Liver (tissue), 8 donors: ENCODE measurements at regions not wholly inside any gene's neighbourhood (a gene's known extent, or its start where the extent isn't known, plus 50 kb on each side); places are given as distances from the start of the nearest gene placed in this dataset.

Experiments used
- DNase-seq: peaks from one replicate; pipeline ENCODE4 v3.0.0-alpha.2; 2017; ENCODE audit warnings: low spot score
- H3K27ac ChIP-seq, 2 donors: one replicate each; pipeline ENCODE4 v1.7.0; 2013; ENCODE audit warnings: inconsistent platforms in 2 of 2, low read length in 2 of 2, control low read depth in 1 of 2, low read depth in 1 of 2, mild to moderate bottlenecking in 1 of 2
- H3K27me3 ChIP-seq, 4 donors: one replicate each; pipeline versions ENCODE4 v1.6.1 to v1.7.0; 2013; ENCODE audit warnings: low read length in 3 of 4, inconsistent platforms in 1 of 4, mild to moderate bottlenecking in 1 of 4, moderate library complexity in 1 of 4; ENCODE audit not compliant: control insufficient read depth in 4 of 4, insufficient read depth in 4 of 4
- H3K36me3 ChIP-seq, 4 donors: one replicate each; pipeline versions ENCODE4 v1.6.1 to v1.7.0; 2013; ENCODE audit warnings: low read length in 3 of 4, mild to moderate bottlenecking in 3 of 4, low read depth in 1 of 4, moderate library complexity in 1 of 4; ENCODE audit not compliant: control insufficient read depth in 4 of 4, insufficient read depth in 3 of 4
- H3K4me1 ChIP-seq, 4 donors: one replicate each; pipeline versions ENCODE4 v1.6.1 to v1.7.0; 2013; ENCODE audit warnings: low read length in 3 of 4, mild to moderate bottlenecking in 3 of 4, moderate library complexity in 1 of 4; ENCODE audit not compliant: control insufficient read depth in 4 of 4, insufficient read depth in 4 of 4
- H3K4me3 ChIP-seq, 3 donors: one replicate each; pipeline versions ENCODE4 v1.6.1 to v1.7.0; 2013; ENCODE audit warnings: low read length in 3 of 3, control low read depth in 1 of 3, low read depth in 1 of 3, mild to moderate bottlenecking in 1 of 3
- H3K9ac ChIP-seq, 2 donors: one replicate each; pipeline ENCODE4 v1.7.0; 2013; ENCODE audit warnings: low read length in 2 of 2, mild to moderate bottlenecking in 2 of 2, moderate library complexity in 2 of 2, control low read depth in 1 of 2, low read depth in 1 of 2
- H3K9me3 ChIP-seq, 4 donors: one replicate each; pipeline versions ENCODE4 v1.6.1 to v1.7.0; 2013; ENCODE audit warnings: low read length in 3 of 4; ENCODE audit not compliant: control insufficient read depth in 4 of 4
- ATF3 ChIP-seq: IDR thresholded peaks from 2 replicates; pipeline ENCODE4 v1.6.1; 2016; ENCODE audit warnings: antibody characterized with exemption
- CTCF ChIP-seq: fragments of 150-350 bp; IDR thresholded peaks from 2 replicates; pipeline ENCODE4 v1.5.1; 2017; ENCODE audit warnings: improper control_type of control experiment, low read depth, low read length; ENCODE audit not compliant: missing input control
- EGR1 ChIP-seq, 2 donors: IDR thresholded peaks; 2 replicates each; pipeline ENCODE4 v1.6.1; 2016 to 2018; ENCODE audit warnings: antibody characterized with exemption in 2 of 2, low read depth in 2 of 2
- FOXA1 ChIP-seq: IDR thresholded peaks from 2 replicates; pipeline ENCODE4 v1.6.1; 2016; ENCODE audit warnings: antibody characterized with exemption
- FOXA2 ChIP-seq: IDR thresholded peaks from 2 replicates; pipeline ENCODE4 v1.6.1; 2016; ENCODE audit warnings: antibody characterized with exemption
- GABPA ChIP-seq, 2 donors: IDR thresholded peaks in 1 of 2; conservative IDR thresholded peaks in 1 of 2; 2 replicates each; pipeline ENCODE4 v1.6.1; 2016; ENCODE audit warnings: antibody characterized with exemption in 2 of 2, mild to moderate bottlenecking in 1 of 2, moderate library complexity in 1 of 2
- HNF4A ChIP-seq, 2 donors: conservative IDR thresholded peaks; 2 replicates each; pipeline ENCODE4 v1.6.1; 2016; ENCODE audit warnings: antibody characterized with exemption in 2 of 2, mild to moderate bottlenecking in 2 of 2
- HNF4G ChIP-seq: IDR thresholded peaks from 2 replicates; pipeline ENCODE4 v1.6.1; 2016; ENCODE audit warnings: antibody characterized with exemption
- JUND ChIP-seq, 2 donors: IDR thresholded peaks; 2 replicates each; pipeline ENCODE4 v1.6.1; 2016; ENCODE audit warnings: antibody characterized with exemption in 2 of 2
- MAX ChIP-seq: IDR thresholded peaks from 2 replicates; pipeline ENCODE4 v1.6.1; 2016; ENCODE audit warnings: antibody characterized with exemption
- NR2F2 ChIP-seq: IDR thresholded peaks from 2 replicates; pipeline ENCODE4 v1.6.1; 2016; ENCODE audit warnings: antibody characterized with exemption
- RAD21 ChIP-seq, 2 donors: IDR thresholded peaks; 2 replicates each; pipeline ENCODE4 v1.6.1; 2016; ENCODE audit warnings: antibody characterized with exemption in 2 of 2, mild to moderate bottlenecking in 2 of 2
- REST ChIP-seq: IDR thresholded peaks from 2 replicates; pipeline ENCODE4 v1.6.1; 2016; ENCODE audit warnings: antibody characterized with exemption, mild to moderate bottlenecking
- RXRA ChIP-seq, 2 donors: IDR thresholded peaks; 2 replicates each; pipeline ENCODE4 v1.6.1; 2017 to 2018; ENCODE audit warnings: antibody characterized with exemption in 2 of 2, mild to moderate bottlenecking in 1 of 2
- SP1 ChIP-seq: IDR thresholded peaks from 2 replicates; pipeline ENCODE4 v1.6.1; 2018; ENCODE audit warnings: antibody characterized with exemption, mild to moderate bottlenecking
- TAF1 ChIP-seq: conservative IDR thresholded peaks from 2 replicates; pipeline ENCODE4 v1.6.1; 2016; ENCODE audit warnings: antibody characterized with exemption, mild to moderate bottlenecking
- YY1 ChIP-seq: IDR thresholded peaks from 2 replicates; pipeline ENCODE4 v1.6.1; 2016; ENCODE audit warnings: antibody characterized with exemption, mild to moderate bottlenecking
- ZBTB33 ChIP-seq: IDR thresholded peaks from 2 replicates; pipeline ENCODE4 v1.6.1; 2016; ENCODE audit warnings: antibody characterized with exemption
- WGBS: extraction: QIAGEN DNeasy Blood & Tissue Kit; methylation state at CpG from one replicate; pipeline ENCODE4 v1.1.7; 2013; 5-methylcytosine and 5-hydroxymethylcytosine counted together
- donor health status: healthy.
- donor health status: healthy.
- donor health status: healthy.
- donor health status: healthy.
- donor health status: healthy.

- WGBS, result 55% methylated on average over 5 of the region's 5 CpGs
- H3K9ac ChIP-seq, result no peak overlapping the region
- TF ChIP-seq FOXA2, result no peak
- TF ChIP-seq HNF4G, result no peak
- TF ChIP-seq RXRA (IDR thresholded peaks at IDR 0.05), result no peak
- TF ChIP-seq GABPA (IDR thresholded peaks at IDR 0.05 in 1 of 2, conservative IDR thresholded peaks at IDR 0.05 in 1 of 2), result no peak
- TF ChIP-seq CTCF, result no peak
- no peak for TF ChIP-seq MAX
- TF ChIP-seq REST, result no peak
- no peak for TF ChIP-seq EGR1 (IDR thresholded peaks at IDR 0.05; ENCODE audit: low read depth in 2 of 2)
- TF ChIP-seq RAD21 (IDR thresholded peaks at IDR 0.05), result no peak
- no peak for TF ChIP-seq SP1
Measured at GRCh38 chr6:33869121-33869520, 65.3 kb upstream of the MLN start.

GRCh38 chr6:33868141-33868540 lies 64.3 kb upstream of the MLN start:
- Histone ChIP-seq H3K36me3 (no peaks in the 10 kb centered on the region), H3K4me3 (no peak overlapping the region), H3K9ac (no peak overlapping the region), H3K9me3 (no peaks in the 10 kb centered on the region), H3K27me3 (no peaks in the 10 kb centered on the region), H3K27ac (no peak overlapping the region), H3K4me1 (no peaks in the 10 kb centered on the region)
- DNase-seq, result no peak
- WGBS, result 97% methylated on average over 3 of the region's 3 CpGs
- TF ChIP-seq MAX (no peak), ZBTB33 (no peak), RXRA (IDR thresholded peaks at IDR 0.05) (no peak), TAF1 (no peak), EGR1 (IDR thresholded peaks at IDR 0.05; ENCODE audit: low read depth in 2 of 2) (no peak), YY1 (no peak), ATF3 (no peak), CTCF (no peak), HNF4G (no peak), HNF4A (conservative IDR thresholded peaks at IDR 0.05) (no peak), NR2F2 (no peak), REST (no peak), FOXA2 (no peak), RAD21 (IDR thresholded peaks at IDR 0.05) (no peak), GABPA (IDR thresholded peaks at IDR 0.05 in 1 of 2, conservative IDR thresholded peaks at IDR 0.05 in 1 of 2) (no peak), JUND (IDR thresholded peaks at IDR 0.05) (no peak), FOXA1 (no peak), SP1 (no peak)

More at GRCh38 chr6:33869121-33869520, 65.3 kb upstream of the MLN start:
- no peaks in the 10 kb centered on the region for H3K27me3 ChIP-seq
- H3K27ac ChIP-seq, result no peak overlapping the region
- no peaks in the 10 kb centered on the region for H3K36me3 ChIP-seq
- H3K4me1 ChIP-seq, result no peaks in the 10 kb centered on the region
- no peak overlapping the region for H3K4me3 ChIP-seq
- DNase-seq, result no peak
- H3K9me3 ChIP-seq, result no peaks in the 10 kb centered on the region
